SU-DHL-6 (cell line): ENCODE measurements at regions not wholly inside any gene's neighbourhood (a gene's known extent, or its start where the extent isn't known, plus 50 kb on each side); places are given as distances from the start of the nearest gene placed in this dataset.

Source experiments
- H2AFZ ChIP-seq: fragments of 200-600 bp; sonication (generic); 2 replicates; pipeline ENCODE4 v1.6.1; 2014; ENCODE audit warnings: low read depth, mild to moderate bottlenecking, moderate library complexity, mixed read lengths, antibody characterized with exemption, low read length; ENCODE audit not compliant: severe bottlenecking
- H3F3A ChIP-seq: fragments of 200-600 bp; shearing (Covaris generic); 2 replicates; pipeline ENCODE4 v1.6.0; 2016; ENCODE audit warnings: antibody characterized with exemption, mild to moderate bottlenecking; ENCODE audit not compliant: insufficient read depth
- H3K27ac ChIP-seq: fragments of 200-600 bp; sonication (generic); 2 replicates; pipeline ENCODE4 v1.5.1; 2016; ENCODE audit warnings: low read depth, mild to moderate bottlenecking, low read length, moderate library complexity, mixed read lengths
- H3K27me3 ChIP-seq: fragments of 200-600 bp; sonication (generic), shearing (Covaris generic); 2 replicates; pipeline ENCODE4 v1.6.0; 2014; ENCODE audit warnings: mild to moderate bottlenecking, low read length
- H3K36me3 ChIP-seq: fragments of 200-600 bp; sonication (generic); 2 replicates; pipeline ENCODE4 v1.6.1; 2014; ENCODE audit warnings: mild to moderate bottlenecking, low read length, mixed read lengths
- H3K4me2 ChIP-seq: fragments of 300-600, 200-600 bp; shearing (Covaris generic), sonication (generic); 2 replicates; pipeline ENCODE4 v1.6.0; 2014; ENCODE audit warnings: low read length, low read depth, mild to moderate bottlenecking; ENCODE audit not compliant: poor library complexity, severe bottlenecking
- H3K4me3 ChIP-seq: fragments of 200-600 bp; sonication (generic); 2 replicates; pipeline ENCODE4 v1.5.1; 2014; ENCODE audit warnings: antibody characterized with exemption, low read length, mild to moderate bottlenecking, mixed read lengths; ENCODE audit not compliant: insufficient read depth, poor library complexity, severe bottlenecking
- H3K79me2 ChIP-seq: fragments of 200-600 bp; sonication (generic); 2 replicates; pipeline ENCODE4 v1.6.1; 2014; ENCODE audit warnings: mild to moderate bottlenecking, low read length, moderate library complexity; ENCODE audit not compliant: insufficient read depth
- H3K9ac ChIP-seq: fragments of 200-600 bp; sonication (generic); 2 replicates; pipeline ENCODE4 v1.7.0; 2014; ENCODE audit warnings: mild to moderate bottlenecking, low read length
- H3K9me2 ChIP-seq: fragments of 200-600 bp; sonication (generic); replicated peaks from 2 replicates; pipeline ENCODE4 v1.6.1; 2014; ENCODE audit warnings: low read length; ENCODE audit not compliant: insufficient read depth
- H3K9me3 ChIP-seq: fragments of 200-600 bp; sonication (generic); 2 replicates; pipeline ENCODE4 v1.6.1; 2014; ENCODE audit warnings: low read length, mixed read lengths; ENCODE audit not compliant: insufficient read depth
- H4K20me1 ChIP-seq: fragments of 200-600 bp; sonication (generic); 2 replicates; pipeline ENCODE4 v1.6.1; 2014; ENCODE audit warnings: low read depth, mild to moderate bottlenecking, antibody characterized with exemption, low read length, moderate library complexity, mixed read lengths
- EZH2phosphoT487 ChIP-seq: fragments of 200-600 bp; sonication (generic), shearing (Covaris generic); conservative IDR thresholded peaks from 2 replicates; pipeline ENCODE4 v1.6.1; 2018; ENCODE audit warnings: mild to moderate bottlenecking, antibody characterized with exemption, low read length, moderate library complexity, mixed read lengths
- TF ChIP-seq, protein P1 (sequence below): fragments of 200-600 bp; sonication (generic); IDR thresholded peaks from one replicate; pipeline ENCODE4 v1.5.1; 2017; ENCODE audit warnings: antibody characterized with exemption, mild to moderate bottlenecking, low read length, moderate library complexity; ENCODE audit not compliant: insufficient read depth, poor library complexity, severe bottlenecking

DNA sequence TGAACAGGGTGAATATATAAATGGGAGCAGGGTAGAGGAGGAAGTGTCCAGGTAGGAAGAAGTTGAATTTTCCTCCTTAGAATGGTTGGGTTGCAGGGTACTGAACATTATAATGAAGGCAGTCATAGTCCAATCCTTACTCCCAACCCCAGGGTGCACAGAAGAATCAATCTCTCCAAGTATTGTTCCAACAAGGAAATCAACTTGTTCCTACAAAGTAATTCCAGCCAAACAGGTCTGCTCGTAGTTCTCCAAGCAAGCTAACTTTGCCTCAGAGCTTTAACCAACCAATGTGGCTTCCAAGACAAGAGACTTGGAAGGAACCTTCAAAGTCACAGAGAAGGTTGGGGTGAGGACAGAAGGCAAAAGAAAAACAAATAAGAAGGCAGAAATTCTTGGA, 527.2 kb downstream of the MED13L start:
- TF ChIP-seq, protein P1, sequence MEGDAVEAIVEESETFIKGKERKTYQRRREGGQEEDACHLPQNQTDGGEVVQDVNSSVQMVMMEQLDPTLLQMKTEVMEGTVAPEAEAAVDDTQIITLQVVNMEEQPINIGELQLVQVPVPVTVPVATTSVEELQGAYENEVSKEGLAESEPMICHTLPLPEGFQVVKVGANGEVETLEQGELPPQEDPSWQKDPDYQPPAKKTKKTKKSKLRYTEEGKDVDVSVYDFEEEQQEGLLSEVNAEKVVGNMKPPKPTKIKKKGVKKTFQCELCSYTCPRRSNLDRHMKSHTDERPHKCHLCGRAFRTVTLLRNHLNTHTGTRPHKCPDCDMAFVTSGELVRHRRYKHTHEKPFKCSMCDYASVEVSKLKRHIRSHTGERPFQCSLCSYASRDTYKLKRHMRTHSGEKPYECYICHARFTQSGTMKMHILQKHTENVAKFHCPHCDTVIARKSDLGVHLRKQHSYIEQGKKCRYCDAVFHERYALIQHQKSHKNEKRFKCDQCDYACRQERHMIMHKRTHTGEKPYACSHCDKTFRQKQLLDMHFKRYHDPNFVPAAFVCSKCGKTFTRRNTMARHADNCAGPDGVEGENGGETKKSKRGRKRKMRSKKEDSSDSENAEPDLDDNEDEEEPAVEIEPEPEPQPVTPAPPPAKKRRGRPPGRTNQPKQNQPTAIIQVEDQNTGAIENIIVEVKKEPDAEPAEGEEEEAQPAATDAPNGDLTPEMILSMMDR, result no peak
- no peak for TF ChIP-seq EZH2phosphoT487
- Histone ChIP-seq H3K4me2 (no peak overlapping the region), H3K4me3 (no peak overlapping the region), H3F3A (no peaks in the 10 kb centered on the region), H3K27ac (no peak overlapping the region), H2AFZ (no peak overlapping the region), H3K9me3 (no peaks in the 10 kb centered on the region), H3K27me3 (no peaks in the 10 kb centered on the region), H3K36me3 (no peaks in the 10 kb centered on the region), H4K20me1 (no peaks in the 10 kb centered on the region), H3K79me2 (no peaks in the 10 kb centered on the region), H3K9ac (no peak overlapping the region), H3K9me2 (no peaks in the 10 kb centered on the region)

DNA sequence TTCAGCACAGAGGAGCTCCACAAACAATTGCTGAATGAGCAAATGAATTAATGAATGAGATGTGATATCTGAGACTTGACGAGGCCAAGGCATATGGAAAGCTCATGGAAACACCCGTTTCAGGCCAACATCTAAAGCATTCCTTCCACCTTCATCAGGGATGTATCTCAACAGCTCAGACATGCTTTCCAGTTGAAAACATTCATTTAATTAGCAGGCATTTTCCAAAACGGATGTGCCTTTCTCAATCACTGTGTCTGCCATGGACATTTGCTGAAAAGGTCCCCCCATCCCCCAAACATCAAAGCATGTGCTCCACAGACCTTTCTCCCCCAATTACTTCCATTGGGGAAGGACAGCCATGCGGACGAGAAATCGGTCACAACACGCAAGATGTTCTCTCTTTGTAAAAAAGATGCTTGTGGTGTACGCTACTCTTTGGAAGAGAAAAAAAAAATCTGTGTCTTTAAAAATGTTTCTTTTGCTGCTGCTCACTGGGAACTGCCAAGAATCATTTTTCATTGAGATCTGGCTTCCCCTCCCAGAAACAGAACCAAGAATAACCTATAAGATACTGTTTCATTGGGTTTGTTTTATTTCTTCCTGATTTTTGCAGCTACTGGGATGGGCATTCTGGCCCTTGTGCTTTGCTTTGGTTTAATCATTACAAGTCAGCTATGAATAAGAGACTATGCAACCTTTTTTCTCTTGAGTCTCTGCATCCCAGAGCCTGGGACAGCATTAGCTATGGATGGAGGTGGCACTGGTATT, 528.2 kb downstream of the MED13L start:
- no peak overlapping the region for H3K9ac ChIP-seq
- no peaks in the 10 kb centered on the region for H3F3A ChIP-seq
- H3K27ac ChIP-seq, result no peak overlapping the region
- H3K27me3 ChIP-seq, result no peaks in the 10 kb centered on the region
- H2AFZ ChIP-seq, result no peak overlapping the region
- no peaks in the 10 kb centered on the region for H3K79me2 ChIP-seq
- H3K4me2 ChIP-seq, result no peak overlapping the region
- H3K4me3 ChIP-seq, result no peak overlapping the region
- no peaks in the 10 kb centered on the region for H3K36me3 ChIP-seq
- H4K20me1 ChIP-seq, result no peaks in the 10 kb centered on the region
- H3K9me3 ChIP-seq, result no peaks in the 10 kb centered on the region
- TF ChIP-seq EZH2phosphoT487, result no peak
- TF ChIP-seq, protein P1, result no peak
- no peaks in the 10 kb centered on the region for H3K9me2 ChIP-seq

DNA sequence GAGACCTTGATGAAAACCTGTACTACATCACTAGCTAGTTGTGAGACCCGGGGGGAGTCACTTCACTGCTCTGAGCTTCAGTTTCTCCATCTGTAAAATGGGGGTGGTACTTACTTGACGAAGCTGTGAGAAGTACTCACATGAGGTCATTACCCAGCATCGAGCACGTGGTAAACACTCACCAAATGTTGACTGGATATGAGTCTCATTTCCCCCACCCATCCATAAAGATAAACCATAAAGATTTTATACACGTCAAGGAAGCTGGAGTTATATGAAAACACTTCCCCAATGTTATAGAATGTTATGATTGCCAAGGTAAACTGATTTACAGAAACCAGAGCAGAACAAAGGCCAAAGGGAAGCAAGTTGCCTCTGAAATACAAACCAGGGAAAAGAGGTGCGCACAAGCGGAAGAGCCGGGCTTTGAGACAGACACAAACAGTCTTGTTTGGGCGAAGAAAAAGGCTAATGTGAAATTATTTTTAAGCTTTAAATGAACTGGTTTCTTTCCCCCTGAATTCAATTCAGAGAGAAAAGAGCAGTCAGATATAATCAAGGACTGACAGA, 536.8 kb downstream of the MED13L start:
- Histone ChIP-seq H3K4me2 (no peak overlapping the region), H3K27ac (no peak overlapping the region), H3K9me2 (no peaks in the 10 kb centered on the region), H3K27me3 (no peaks in the 10 kb centered on the region), H3K79me2 (no peaks in the 10 kb centered on the region), H3K9ac (no peak overlapping the region), H2AFZ (no peak overlapping the region), H3K9me3 (no peaks in the 10 kb centered on the region), H3K36me3 (no peaks in the 10 kb centered on the region), H3K4me3 (no peak overlapping the region), H4K20me1 (no peaks in the 10 kb centered on the region), H3F3A (no peaks in the 10 kb centered on the region)
- no peak for TF ChIP-seq EZH2phosphoT487
- TF ChIP-seq, protein P1, result no peak
